Gastroesophageal sphincter (tissue), 3 donors: ENCODE measurements at regions not wholly inside any gene's neighbourhood (a gene's known extent, or its start where the extent isn't known, plus 50 kb on each side); places are given as distances from the start of the nearest gene placed in this dataset.

Source experiments
- EP300 ChIP-seq: sonication (generic); formaldehyde crosslinking; IDR thresholded peaks from one replicate; pipeline ENCODE4 v1.6.1; 2017; ENCODE audit warnings: antibody characterized with exemption, mild to moderate bottlenecking
- POLR2A ChIP-seq, 2 donors: fragments of 450-650 bp; IDR thresholded peaks; one replicate each; pipeline ENCODE4 v1.6.1; 2017; ENCODE audit warnings: antibody characterized with exemption in 2 of 2, mild to moderate bottlenecking in 2 of 2, moderate library complexity in 1 of 2
- TF ChIP-seq, protein P1 (sequence below), 4 experiments: fragments of 200-600 bp in 2 of 4; fragments of 450-650 bp in 2 of 4; sonication (generic) in 1 of 4; IDR thresholded peaks; one replicate each; pipeline ENCODE4 v1.5.1; 2017 to 2019; ENCODE audit warnings: antibody characterized with exemption in 4 of 4, mild to moderate bottlenecking in 2 of 4, moderate library complexity in 2 of 4

GRCh38 chr14:89036371-89036770 lies 211.9 kb downstream of the TTC8 start:
- TF ChIP-seq, protein P1, sequence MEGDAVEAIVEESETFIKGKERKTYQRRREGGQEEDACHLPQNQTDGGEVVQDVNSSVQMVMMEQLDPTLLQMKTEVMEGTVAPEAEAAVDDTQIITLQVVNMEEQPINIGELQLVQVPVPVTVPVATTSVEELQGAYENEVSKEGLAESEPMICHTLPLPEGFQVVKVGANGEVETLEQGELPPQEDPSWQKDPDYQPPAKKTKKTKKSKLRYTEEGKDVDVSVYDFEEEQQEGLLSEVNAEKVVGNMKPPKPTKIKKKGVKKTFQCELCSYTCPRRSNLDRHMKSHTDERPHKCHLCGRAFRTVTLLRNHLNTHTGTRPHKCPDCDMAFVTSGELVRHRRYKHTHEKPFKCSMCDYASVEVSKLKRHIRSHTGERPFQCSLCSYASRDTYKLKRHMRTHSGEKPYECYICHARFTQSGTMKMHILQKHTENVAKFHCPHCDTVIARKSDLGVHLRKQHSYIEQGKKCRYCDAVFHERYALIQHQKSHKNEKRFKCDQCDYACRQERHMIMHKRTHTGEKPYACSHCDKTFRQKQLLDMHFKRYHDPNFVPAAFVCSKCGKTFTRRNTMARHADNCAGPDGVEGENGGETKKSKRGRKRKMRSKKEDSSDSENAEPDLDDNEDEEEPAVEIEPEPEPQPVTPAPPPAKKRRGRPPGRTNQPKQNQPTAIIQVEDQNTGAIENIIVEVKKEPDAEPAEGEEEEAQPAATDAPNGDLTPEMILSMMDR (IDR thresholded peaks at IDR 0.05): no peak
- TF ChIP-seq POLR2A (IDR thresholded peaks at IDR 0.05) (no peak), EP300 (no peak)
